ENCODE measurements at regions not wholly inside any gene's neighbourhood (a gene's known extent, or its start where the extent isn't known, plus 50 kb on each side); places are given as distances from the start of the nearest gene placed in this dataset.

GRCh38 chr9:90129446-90129845 is 513.2 kb downstream of the DIRAS2 start:
- no peak for DNase-seq
- Histone ChIP-seq H3K36me3 (no peaks in the 10 kb centered on the region), H3K27me3 (no peaks in the 10 kb centered on the region), H3K27ac (no peak overlapping the region), H3K4me1 (no peaks in the 10 kb centered on the region), H3K4me3 (no peak overlapping the region), H3K9me3 (no peaks in the 10 kb centered on the region)
- TF ChIP-seq POLR2AphosphoS5 (IDR thresholded peaks at IDR 0.05) (no peak), POLR2A (IDR thresholded peaks at IDR 0.05) (no peak), CTCF (IDR thresholded peaks at IDR 0.05) (no peak), EP300 (IDR thresholded peaks at IDR 0.05) (no peak)
- ATAC-seq (ENCODE audit: low FRiP score in 2 of 2) = no peak
- WGBS, 2 donors = 62 to 89% methylated on average over 4 of the region's 4 CpGs

- Histone ChIP-seq H3K4me1 (no peaks in the 10 kb centered on the region), H3K36me3 (no peaks in the 10 kb centered on the region), H3K27me3 (no peaks in the 10 kb centered on the region), H3K27ac (no peak overlapping the region), H3K9me3 (no peaks in the 10 kb centered on the region), H3K4me3 (no peak overlapping the region)
- 77 to 85% methylated on average over 7 of the region's 7 CpGs for WGBS, 2 donors
- DNase-seq = no peak
- TF ChIP-seq POLR2A (IDR thresholded peaks at IDR 0.05) = no peak
- TF ChIP-seq POLR2AphosphoS5 (IDR thresholded peaks at IDR 0.05) = no peak
- TF ChIP-seq EP300 (IDR thresholded peaks at IDR 0.05) = no peak
- TF ChIP-seq CTCF (IDR thresholded peaks at IDR 0.05) = no peak
- no peak for ATAC-seq (ENCODE audit: low FRiP score in 2 of 2)
Measured at GRCh38 chr9:90131568-90131967, 511.1 kb downstream of the DIRAS2 start.

GRCh38 chr9:90132866-90133265 is 509.8 kb downstream of the DIRAS2 start:
- no peaks in the 10 kb centered on the region for H3K36me3 ChIP-seq
- TF ChIP-seq POLR2AphosphoS5 (IDR thresholded peaks at IDR 0.05) = no peak
- TF ChIP-seq POLR2A (IDR thresholded peaks at IDR 0.05) = no peak
- TF ChIP-seq CTCF (IDR thresholded peaks at IDR 0.05) = no peak
- TF ChIP-seq EP300 (IDR thresholded peaks at IDR 0.05) = no peak
- ATAC-seq (ENCODE audit: low FRiP score in 2 of 2) (no peak), DNase-seq (no peak)
- no peak overlapping the region for H3K27ac ChIP-seq
- H3K27me3 ChIP-seq = no peaks in the 10 kb centered on the region
- H3K9me3 ChIP-seq = no peaks in the 10 kb centered on the region
- no peak overlapping the region for H3K4me3 ChIP-seq
- no peaks in the 10 kb centered on the region for H3K4me1 ChIP-seq

- TF ChIP-seq CTCF (IDR thresholded peaks at IDR 0.05) = no peak
- TF ChIP-seq EP300 (IDR thresholded peaks at IDR 0.05) = no peak
- no peak for TF ChIP-seq POLR2A (IDR thresholded peaks at IDR 0.05)
- no peak for TF ChIP-seq POLR2AphosphoS5 (IDR thresholded peaks at IDR 0.05)
- Histone ChIP-seq H3K36me3 (no peaks in the 10 kb centered on the region), H3K27me3 (no peaks in the 10 kb centered on the region), H3K27ac (no peak overlapping the region), H3K4me3 (no peak overlapping the region), H3K9me3 (no peaks in the 10 kb centered on the region), H3K4me1 (no peaks in the 10 kb centered on the region)
- 35 to 38% methylated on average over 1 of the region's 1 CpG for WGBS, 2 donors
- DNase-seq (no peak), ATAC-seq (ENCODE audit: low FRiP score in 2 of 2) (no peak)
Measured at GRCh38 chr9:90137801-90138200, 504.8 kb downstream of the DIRAS2 start.

GRCh38 chr9:90140131-90140818 is 502.3 kb downstream of the DIRAS2 start:
- WGBS, 2 donors = 69 to 81% methylated on average over 6 to 7 of the region's 7 CpGs
- H3K27ac ChIP-seq = no peak overlapping the region
- no peaks in the 10 kb centered on the region for H3K4me1 ChIP-seq
- ATAC-seq (ENCODE audit: low FRiP score in 2 of 2) (no peak), DNase-seq (peak in 1 of 2 donors; percentile 29)
- H3K4me3 ChIP-seq = no peak overlapping the region
- no peaks in the 10 kb centered on the region for H3K36me3 ChIP-seq
- no peaks in the 10 kb centered on the region for H3K27me3 ChIP-seq
- H3K9me3 ChIP-seq = peaks cover 0 to under 1% (median 0%) of the 10 kb centered on the region in 4 donors
- TF ChIP-seq CTCF (IDR thresholded peaks at IDR 0.05) (no peak), POLR2A (IDR thresholded peaks at IDR 0.05) (no peak), POLR2AphosphoS5 (IDR thresholded peaks at IDR 0.05) (no peak), EP300 (IDR thresholded peaks at IDR 0.05) (no peak)

All from upper lobe of left lung (tissue), 6 donors.